Stimulated activated naive CD4-positive, alpha-beta T cell treated with Interleukin-2 at 50 U/mL for 16 hours (primary cell): ENCODE measurements at regions not wholly inside any gene's neighbourhood (a gene's known extent, or its start where the extent isn't known, plus 50 kb on each side); places are given as distances from the start of the nearest gene placed in this dataset.
"Not testable (repeated sequence)": the region's sequence is repeated elsewhere in the genome, so short reads cannot be mapped to it uniquely, and the experiment has no call there.

ENCODE experiments used
- DNase-seq: peaks from one replicate; lab custom pipeline; 2025; lab: John Stamatoyannopoulos, UW

DNA sequence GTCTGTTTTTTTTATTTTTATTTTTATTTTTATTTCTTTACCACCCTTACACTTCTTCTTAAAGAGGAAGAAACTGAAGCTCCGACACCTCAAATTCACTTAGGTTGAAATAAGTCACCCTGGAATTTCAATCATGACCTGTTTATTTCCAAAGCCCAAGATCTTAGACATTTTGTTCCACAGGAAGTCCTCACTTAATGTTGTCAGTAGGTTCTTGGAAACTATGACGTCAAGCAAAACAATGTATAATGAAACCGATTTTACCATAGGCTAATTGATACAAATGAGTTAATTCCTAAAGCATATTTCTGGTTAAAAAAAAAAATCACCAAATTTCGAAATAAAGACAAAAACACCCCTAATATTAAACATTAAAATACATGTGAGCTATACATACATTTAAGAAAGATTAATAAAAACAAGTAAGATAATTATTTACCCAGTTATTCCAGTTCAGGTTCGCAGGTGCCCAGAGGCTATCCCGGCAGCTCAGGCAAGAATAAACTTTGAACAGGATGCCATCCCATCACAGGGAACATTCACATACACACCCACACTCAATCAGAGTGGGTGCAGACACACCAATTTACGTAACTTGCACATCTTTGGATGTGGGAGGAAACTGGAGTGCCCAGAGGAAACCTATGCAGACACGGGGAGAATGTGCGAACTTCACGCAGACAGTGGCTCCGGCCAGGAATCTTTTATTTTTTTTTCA is 391.0 kb downstream of the RAP2B start:
- no peak for DNase-seq

DNA sequence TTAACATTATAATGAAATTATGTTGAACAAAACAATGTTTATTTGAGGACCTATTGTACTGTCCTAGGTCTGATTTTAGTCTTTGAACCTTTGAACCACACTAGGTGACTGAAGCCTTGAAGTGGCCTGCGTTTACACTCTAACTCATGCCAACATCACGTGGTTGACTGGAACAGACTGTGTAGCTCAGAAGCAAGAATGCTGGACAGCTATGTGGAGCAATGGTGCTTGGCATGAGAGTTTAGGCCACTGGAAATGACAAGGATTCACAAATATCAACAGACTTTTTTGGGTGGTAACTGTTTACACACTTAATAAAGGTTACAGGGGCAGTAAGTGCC is 391.5 kb downstream of the RAP2B start:
- DNase-seq = no peak

DNA sequence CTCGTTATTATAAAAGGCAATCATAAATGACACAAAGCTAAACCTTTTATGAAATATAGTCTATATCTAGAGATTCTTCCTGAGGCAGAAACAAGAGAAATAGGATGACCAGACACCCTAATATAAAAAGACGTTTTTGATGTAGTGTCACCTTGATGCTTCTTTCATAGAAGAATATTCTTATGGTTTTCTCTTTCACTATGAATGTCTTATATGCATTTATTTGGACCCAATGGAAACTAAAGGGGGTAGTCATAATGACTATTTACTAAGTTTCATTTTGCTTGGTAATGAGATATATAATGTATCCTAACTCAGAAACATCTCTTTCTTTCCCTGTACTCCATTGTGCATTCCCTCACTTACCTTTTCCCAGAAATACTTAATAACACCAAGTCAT is 393.9 kb downstream of the RAP2B start:
- no peak for DNase-seq

DNA sequence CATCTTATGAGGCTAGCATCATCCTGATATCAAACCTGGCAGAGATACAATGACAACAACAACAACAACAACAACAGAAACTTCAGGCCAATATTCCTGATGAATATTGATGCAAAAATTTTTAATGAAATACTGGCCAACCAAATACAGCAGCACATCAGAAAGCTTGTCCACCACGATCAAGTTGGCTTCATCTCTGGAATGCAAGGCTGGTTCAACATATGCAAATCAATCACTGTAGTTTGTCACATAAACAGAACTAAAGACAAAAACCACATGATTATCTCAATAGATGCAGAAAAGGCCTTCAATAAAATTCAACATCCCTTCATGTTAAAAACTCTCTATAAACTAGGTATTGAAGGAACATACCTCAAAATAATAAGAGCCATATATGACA is 397.3 kb downstream of the RAP2B start:
- not testable (repeated sequence) for DNase-seq

DNA sequence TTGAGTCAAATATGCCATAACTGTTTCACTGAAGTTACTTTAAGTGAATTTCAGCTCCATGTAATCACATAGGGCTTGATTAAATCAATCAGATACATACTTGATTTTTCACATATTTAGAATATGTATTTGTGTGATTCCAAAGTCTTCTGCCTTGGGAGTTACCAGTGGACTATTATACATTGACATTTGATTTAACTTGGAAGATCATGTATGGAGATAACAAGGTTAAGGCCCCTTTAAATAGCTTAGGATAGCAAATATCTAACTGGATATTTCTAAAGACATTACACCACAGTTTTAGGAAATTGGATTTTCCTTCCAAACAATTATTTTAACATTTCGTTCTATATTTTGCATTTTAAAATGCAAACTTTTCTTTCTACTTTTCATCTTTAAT is 405.0 kb downstream of the RAP2B start:
- DNase-seq = no peak

DNA sequence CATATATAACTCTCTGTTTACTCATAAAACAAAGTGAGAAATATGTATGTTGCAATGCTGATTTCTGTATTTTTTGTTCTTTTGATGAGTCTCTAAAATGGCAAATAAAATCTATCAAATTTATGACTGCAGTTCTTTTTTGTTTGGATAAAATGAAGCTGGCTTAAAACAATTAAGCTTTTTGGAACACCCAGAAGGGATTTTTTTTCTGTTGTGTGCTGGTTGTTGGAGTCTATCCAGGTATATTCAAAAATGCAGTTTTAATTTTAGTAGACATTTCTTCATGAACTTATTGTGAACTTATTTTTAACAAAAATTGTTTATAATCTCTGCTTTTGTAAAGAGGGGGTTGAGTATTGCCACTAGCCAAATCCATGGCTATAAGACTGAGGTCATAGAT is 405.5 kb downstream of the RAP2B start:
- DNase-seq = no peak

DNA sequence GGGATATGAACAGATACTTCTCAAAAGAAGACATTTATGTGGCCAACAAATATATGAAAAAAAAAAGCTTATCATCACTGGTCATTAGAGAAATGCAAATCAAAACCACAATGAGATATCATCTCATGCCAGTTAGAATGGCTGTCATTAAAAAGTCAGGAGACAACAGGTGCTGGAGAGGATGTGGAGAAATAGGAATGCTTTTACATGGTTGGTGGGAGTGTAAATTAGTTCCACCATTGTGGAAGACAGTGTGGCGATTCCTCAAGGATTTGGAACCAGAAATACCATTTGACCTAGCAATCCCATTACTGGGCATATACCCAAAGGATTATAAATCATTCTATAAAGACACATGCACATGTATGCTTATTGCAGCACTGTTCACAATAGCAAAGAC is 408.5 kb downstream of the RAP2B start:
- DNase-seq = not testable (repeated sequence)

DNA sequence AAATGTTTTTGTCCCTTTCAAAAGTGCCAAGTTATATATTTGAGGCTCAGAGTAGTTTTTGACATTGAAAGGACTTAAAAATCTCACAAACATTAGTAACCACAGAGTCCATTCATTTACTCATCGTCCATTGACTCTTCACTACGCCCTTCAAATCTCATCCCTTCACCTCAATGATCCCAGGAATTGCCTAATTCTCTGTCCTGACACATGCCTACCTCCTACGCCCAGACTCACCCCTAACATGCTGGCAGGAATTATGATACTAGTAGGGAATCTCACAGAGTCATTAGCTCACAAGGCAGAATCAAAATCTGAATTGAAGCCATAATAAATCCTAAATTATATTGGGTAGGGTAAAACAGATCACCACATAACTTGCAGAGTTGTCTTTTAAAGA is 410.1 kb downstream of the RAP2B start:
- no peak for DNase-seq

DNA sequence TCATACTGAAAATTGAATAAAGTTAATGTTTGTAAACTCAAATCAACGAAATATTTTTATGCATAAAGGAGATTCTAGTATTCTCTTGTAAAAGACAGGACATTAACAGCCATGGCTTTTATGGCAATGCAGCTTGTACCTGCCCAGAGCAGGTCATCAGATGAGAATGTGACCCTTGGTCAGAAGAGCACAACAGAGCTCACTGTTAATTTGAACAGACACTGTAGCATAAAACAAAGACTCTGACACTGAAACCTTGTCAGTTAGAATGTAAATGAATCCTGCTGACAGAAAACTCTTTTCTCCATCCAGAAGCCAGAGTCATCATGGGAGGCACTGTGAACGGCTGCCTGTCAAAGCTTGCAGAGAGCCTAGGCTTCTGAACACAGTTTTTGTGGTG is 410.6 kb downstream of the RAP2B start:
- DNase-seq = no peak

DNA sequence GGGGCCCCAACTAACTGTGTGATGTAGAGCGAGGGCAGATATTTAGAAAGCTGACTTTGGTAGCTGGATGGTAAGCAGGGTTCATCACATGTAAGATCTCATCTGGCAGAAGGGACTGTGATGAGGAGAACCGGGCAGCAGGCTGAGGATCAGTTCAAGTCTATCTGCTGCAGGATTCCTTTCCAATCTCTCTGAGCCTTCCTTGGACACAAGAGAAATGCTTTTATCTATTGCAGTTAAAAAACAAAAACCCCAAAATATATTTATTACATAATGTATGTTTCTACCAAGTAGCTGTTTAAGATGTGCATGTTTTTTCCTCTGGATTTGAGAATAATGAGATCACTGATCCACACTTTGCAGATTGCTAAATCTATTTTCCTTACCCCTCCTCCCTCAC is 411.5 kb downstream of the RAP2B start:
- DNase-seq = no peak

DNA sequence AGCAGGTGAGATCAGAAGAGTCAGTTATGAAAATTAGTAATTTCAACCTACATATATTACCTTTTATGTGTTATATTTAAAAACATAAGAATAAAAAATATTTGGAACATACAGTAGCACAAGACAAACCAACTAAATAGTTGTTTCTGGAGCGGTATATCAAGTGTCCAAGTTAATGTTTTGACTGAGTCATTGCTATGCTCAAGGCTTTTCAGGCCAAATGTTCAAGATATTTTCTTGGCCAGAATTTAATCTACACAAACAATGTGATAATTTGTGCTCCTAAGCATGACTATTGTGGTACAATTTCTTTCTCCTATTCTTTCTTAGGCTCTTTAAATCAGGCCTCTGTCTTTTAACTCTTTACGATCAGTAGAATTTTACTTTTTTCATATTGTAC is 412.4 kb downstream of the RAP2B start:
- DNase-seq = no peak

DNA sequence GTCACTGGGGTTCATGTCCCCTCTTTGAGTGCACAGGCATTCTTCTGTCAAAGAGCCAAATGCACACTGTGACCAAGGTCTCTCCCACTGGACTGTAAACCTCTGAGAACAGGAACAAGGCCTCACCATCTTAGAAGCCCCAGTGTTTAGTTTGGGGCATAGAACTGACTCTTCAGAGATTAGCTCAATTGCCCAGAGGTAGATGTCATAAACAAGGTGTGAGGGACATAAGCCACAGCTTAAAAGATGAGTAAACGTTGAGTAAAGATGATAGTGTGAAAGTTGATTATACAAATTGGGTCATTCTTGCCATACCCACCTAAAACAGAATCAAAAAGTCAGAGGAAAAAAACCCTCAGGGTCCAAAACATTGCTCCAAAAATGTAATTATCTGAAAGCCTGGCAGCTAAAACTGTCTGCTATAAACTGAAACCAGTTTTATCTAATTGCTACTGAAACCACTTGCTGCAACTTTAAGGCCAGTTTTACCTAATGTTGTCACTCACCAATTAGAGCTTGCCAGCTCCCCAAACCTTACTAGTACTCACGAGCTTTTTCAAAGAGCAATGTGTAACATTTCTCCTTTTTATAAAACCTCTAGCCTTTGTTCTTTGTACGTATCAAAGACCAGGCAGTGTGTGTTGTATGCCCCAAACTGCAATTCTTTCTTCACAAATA is 415.2 kb downstream of the RAP2B start:
- no peak for DNase-seq

DNA sequence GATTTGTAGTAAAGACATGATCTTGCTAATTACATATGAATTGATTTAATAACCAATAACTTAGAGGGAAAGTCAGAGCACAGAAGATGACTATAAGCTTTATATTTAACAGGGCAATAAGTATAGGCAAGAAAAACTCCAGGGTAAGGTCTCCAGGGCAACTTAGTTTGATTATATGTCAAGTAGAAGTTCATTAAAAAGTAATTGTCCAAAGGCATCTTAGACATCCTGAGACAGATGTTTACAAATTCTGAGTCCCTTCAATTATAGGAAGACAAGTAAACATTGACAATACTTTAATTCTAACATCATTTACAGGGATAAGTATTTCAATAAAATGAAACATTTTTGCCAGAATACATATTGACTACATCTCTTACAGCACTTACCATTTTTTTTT is 416.0 kb downstream of the RAP2B start:
- DNase-seq = no peak

DNA sequence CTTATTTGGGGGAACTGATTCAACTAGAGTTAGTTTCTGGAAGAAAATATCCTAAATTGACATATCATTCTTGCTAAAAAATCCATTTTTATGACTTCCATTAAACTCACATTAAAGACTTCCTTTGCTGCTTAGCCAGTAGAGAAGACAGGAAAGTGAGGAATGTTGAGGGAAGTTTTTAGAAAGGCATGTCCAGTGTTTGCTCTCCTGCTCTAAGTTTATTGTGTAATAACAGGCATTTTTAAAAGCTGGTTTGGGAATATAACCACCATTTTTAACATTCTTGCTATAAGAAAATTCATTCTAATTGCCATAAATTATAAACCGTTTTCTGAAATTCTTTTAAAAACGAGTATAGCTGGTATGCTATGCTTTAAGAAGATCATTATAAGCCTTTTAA is 428.0 kb downstream of the RAP2B start:
- no peak for DNase-seq

DNA sequence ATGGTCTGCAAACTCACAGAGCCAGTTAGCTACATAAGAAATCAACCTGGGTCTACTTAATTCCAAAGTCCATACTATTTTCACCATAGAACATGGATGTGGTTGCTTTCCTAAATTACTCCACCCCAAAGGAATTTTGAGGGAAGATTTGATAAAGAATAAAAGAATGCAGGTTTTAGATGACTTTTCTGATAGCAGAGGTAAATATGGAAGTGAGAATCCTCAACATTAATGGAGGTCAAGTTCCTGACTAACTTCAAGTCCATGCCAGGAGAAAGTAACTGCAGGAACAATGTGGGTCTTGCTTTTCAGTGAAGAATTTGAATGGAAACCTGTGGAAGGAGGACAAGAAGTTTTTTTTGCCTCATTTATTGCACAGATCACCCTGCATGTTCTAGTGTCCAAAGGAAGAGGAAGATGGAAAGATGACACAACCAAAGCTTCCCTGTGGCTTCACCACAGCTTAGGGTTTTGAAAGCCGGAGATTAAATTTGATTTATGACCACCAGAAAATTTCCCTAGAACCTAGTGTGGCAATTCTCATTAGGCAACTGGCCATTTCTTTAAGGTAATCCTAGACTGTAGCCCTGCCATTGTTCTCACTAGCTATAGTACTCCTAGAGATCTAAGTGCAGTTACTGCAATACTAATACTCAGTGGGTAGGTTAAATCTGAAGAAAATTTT is 429.7 kb downstream of the RAP2B start:
- no peak for DNase-seq

DNA sequence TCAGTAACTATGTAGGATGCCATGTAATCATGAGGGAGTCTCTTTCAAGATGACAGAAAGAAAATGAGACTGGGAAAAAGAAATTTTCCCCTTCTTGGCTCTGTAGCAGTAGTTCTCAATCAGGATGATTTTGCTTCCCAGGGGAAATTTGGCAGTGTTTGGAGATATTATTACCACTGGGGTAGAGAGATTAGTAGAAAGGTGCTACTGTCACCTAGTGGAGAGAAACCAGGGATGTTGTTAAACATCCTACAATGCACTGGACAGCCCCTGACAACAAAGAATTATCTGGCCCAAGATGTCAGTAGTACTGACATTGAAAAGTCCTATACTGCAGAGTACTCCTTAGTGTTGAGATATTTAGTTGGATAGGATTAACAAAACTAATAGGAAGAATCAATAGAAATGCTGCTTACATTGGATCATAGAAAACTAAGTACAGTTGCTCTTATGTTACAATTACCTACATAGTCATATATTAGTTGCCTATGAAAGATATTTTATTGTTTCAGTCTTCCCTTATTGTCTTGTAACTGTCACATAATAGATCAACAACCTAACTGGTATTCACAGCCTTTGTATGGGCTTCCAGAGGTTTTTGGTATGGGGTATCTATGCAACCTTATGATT is 433.3 kb downstream of the RAP2B start:
- no peak for DNase-seq

DNA sequence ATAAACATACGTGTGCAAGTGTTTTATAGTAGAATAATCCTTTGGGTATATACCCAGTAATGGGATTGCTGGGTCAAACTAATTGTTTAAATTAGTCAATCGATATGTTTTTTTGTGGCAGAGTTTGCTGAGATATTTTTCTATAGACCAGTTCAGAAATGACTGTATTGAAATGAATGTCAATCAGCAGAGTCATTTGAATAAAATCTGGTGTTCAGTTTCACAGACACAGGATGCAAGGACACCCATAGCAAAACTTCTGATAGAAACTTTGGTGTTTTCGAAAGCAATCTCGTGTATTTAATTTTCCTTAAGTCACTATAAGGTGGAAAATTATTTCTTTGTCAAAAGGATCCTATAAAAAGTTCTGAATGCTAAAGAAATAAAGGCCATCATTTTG is 434.4 kb downstream of the RAP2B start:
- no peak for DNase-seq

DNA sequence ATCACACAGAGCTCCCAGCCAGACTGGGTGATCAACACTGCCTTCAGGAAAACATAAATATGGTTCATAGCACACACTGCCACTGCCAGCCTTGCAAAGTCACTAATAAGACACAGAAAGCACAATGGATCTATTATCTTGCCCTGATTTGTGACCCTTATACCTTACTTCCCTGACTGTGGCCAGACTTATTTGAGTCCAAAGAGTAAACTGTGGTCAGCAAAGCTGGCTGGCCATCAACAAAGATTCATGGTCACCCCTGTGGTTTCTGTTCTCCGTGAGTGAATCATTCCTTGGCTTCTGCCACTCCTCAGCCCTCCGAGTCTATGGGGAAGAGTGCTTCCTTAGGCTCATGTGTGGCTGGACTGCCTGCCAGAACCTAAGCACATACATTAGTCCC is 437.7 kb downstream of the RAP2B start:
- no peak for DNase-seq

DNA sequence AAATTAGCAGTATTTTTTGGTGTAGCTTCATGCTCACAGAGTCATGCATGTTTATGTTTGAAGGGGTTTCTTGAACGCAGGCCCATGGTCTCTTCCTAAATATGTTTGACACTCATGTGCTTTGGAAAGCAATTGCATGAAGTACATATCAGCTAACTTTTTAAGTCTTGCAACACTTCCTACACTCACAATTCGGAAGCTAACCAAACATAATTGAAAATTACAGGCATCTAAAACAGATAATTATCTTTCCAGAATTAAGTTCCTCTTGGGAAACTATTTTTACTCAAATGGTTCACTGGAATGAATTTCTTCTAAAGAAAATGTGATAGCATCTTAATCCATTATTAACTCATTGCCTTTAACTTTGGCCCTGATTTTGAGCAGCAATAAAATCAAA is 438.9 kb downstream of the RAP2B start:
- DNase-seq = no peak

DNA sequence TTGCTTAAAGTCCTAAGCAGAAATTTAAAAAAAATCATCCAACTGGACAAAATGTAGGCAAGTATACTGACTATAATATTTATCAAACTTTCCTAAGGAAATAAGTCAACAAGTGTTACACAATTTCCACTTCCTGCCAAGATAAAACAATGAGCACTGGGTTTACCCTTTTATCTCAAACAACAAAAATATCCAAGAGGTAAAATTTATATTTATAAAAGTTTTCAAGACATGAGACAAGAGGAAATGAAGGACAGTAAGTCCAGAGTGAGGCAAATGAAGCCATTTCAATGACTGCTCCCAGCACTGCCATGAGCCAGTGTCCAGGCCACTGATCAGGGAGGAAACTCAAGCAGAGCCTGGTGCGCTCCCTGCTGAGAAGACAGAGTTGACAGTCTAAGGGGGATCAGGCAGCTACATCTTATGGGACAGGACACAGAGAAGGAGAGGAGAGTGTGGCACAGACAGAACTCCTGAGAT is 439.4 kb downstream of the RAP2B start:
- DNase-seq = no peak

DNA sequence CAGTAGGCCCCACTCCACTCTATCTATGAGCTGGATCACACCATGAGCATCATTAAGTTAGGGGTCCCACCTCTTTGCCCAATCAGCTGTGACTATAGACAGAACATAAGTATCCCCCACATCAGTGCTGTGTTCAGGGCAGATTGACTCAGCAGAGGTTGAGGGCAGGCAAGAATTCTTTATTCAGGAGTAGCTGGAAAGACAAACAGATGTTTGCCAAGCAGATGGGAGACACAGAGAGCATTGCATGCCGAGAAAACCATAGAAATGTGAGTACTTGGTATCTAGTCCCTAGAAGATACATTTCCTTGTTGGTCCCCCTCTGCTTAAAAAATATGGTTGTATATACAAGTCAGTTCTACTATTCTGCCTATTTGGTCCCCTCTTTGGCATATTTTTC is 440.8 kb downstream of the RAP2B start:
- DNase-seq = no peak

DNA sequence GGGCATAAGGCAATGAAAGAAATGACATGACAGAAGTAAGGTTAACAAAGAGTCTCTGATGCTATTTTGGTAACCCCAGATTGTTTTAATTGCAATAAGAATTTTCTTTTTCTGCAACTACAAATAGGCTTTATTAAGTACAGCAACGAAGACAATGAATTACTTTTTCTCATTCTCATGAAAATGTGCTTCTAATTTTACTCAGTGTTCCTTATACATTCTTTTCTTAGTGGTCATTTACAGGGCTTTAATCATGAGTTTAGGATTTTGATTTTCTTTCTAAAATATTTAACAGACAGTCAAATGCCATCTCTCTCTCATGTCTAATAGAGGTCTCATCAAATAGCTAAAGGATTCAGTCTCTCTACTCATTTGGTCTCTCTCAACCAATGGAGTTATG is 452.1 kb downstream of the RAP2B start:
- no peak for DNase-seq

DNA sequence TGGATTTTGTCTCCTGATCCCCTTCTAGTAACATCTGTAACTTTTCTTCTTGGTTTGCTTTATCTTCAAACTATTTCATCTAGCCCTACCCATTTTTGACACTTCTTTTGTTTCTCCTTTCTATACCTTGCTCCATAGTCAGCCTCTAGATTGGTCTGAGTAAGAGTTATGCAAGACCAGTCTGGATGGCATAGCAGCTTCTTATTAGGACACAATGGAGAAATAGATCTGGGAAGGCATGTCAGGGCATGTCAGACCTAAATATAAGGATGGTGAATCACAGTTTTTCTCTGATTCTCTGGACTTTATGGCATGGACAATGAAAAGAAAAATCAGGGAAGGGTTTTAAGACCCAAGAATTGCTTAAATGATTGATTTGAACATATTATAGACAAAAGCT is 452.5 kb downstream of the RAP2B start:
- DNase-seq = no peak
